GM23338 (cell line): ENCODE measurements at regions not wholly inside any gene's neighbourhood (a gene's known extent, or its start where the extent isn't known, plus 50 kb on each side); places are given as distances from the start of the nearest gene placed in this dataset.

Experiments used
- ATAC-seq: fragments of 200-7000 bp; cut with Tn5 transposase; 3 replicates; pipeline ENCODE4 v1.9.1; 2020
- DNase-seq: peaks from one replicate; pipeline ENCODE4 v3.0.0-alpha.2; 2015; ENCODE audit warnings: low spot score
- H2AFZ ChIP-seq: fragments of 200-600 bp; sonication (generic); 2 replicates; pipeline ENCODE4 v1.8.0; 2016; ENCODE audit warnings: antibody characterized with exemption, mild to moderate bottlenecking, moderate library complexity
- H3F3A ChIP-seq: fragments of 200-600 bp; sonication (generic); replicated peaks from 2 replicates; pipeline ENCODE4 v1.8.0; 2017; ENCODE audit warnings: antibody characterized with exemption, mixed run types, low read depth
- H3K27ac ChIP-seq: fragments of 200-600 bp; sonication (generic); 2 replicates; pipeline ENCODE4 v1.6.1; 2016; ENCODE audit warnings: low read depth
- H3K27me3 ChIP-seq: fragments of 200-600 bp; sonication (generic); 2 replicates; pipeline ENCODE4 v1.8.0; 2016; ENCODE audit warnings: mild to moderate bottlenecking, mixed run types, moderate library complexity; ENCODE audit not compliant: insufficient read depth
- H3K36me3 ChIP-seq: fragments of 200-600 bp; sonication (generic); 2 replicates; pipeline ENCODE4 v1.8.0; 2016; ENCODE audit warnings: mild to moderate bottlenecking; ENCODE audit not compliant: insufficient read depth
- H3K4me1 ChIP-seq: fragments of 200-600 bp; sonication (generic); 2 replicates; pipeline ENCODE4 v1.8.0; 2016; ENCODE audit warnings: mild to moderate bottlenecking, moderate library complexity; ENCODE audit not compliant: insufficient read depth
- H3K4me2 ChIP-seq: fragments of 200-600 bp; sonication (generic); 2 replicates; pipeline ENCODE4 v1.7.1; 2017; ENCODE audit warnings: mixed run types
- H3K4me3 ChIP-seq: fragments of 200-600 bp; sonication (generic); 2 replicates; pipeline ENCODE4 v1.6.1; 2016; ENCODE audit warnings: mixed run types
- H3K79me2 ChIP-seq: fragments of 200-600 bp; sonication (generic); replicated peaks from 2 replicates; pipeline ENCODE4 v1.8.0; 2017; ENCODE audit warnings: mild to moderate bottlenecking; ENCODE audit not compliant: insufficient read depth
- H3K9me2 ChIP-seq: fragments of 200-600 bp; sonication (generic); 2 replicates; pipeline ENCODE4 v1.8.0; 2017; ENCODE audit not compliant: insufficient read depth
- H4K20me1 ChIP-seq: fragments of 200-600 bp; sonication (generic); replicated peaks from 2 replicates; pipeline ENCODE4 v1.8.0; 2017; ENCODE audit warnings: mild to moderate bottlenecking; ENCODE audit not compliant: insufficient read depth
- H3K27ac Mint-ChIP-seq: 2 replicates; pipeline ENCODE4 v1.8.0; 2020; ENCODE audit warnings: inconsistent platforms, mild to moderate bottlenecking, moderate library complexity, mixed read lengths
- H3K27me3 Mint-ChIP-seq: 3 replicates; pipeline ENCODE4 v1.8.0; 2022; ENCODE audit warnings: low read depth, mild to moderate bottlenecking, moderate library complexity, mixed read lengths, inconsistent platforms; ENCODE audit not compliant: insufficient read depth, poor library complexity
- H3K36me3 Mint-ChIP-seq: 3 replicates; pipeline ENCODE4 v1.8.0; 2021; ENCODE audit warnings: low read depth, mild to moderate bottlenecking, inconsistent platforms, moderate library complexity, mixed read lengths
- H3K4me1 Mint-ChIP-seq: 3 replicates; pipeline ENCODE4 v1.8.0; 2020; ENCODE audit warnings: mild to moderate bottlenecking, inconsistent platforms, mixed read lengths
- H3K4me3 Mint-ChIP-seq: 3 replicates; pipeline ENCODE4 v1.8.0; 2021; ENCODE audit warnings: moderate library complexity, mild to moderate bottlenecking, inconsistent platforms, mixed read lengths
- H3K9me3 Mint-ChIP-seq: 3 replicates; pipeline ENCODE4 v1.8.0; 2020; ENCODE audit warnings: moderate library complexity, mild to moderate bottlenecking, inconsistent platforms, mixed read lengths
- CREB1 ChIP-seq: fragments of 250-450 bp; sonication (Bioruptor Pico); IDR thresholded peaks from 2 replicates; pipeline ENCODE4 v1.5.0; 2020; ENCODE audit warnings: low read depth, mild to moderate bottlenecking, moderate library complexity
- CTCF ChIP-seq, 2 experiments: fragments of 200-600 bp in 1 of 2; sonication (generic) in 1 of 2; conservative IDR thresholded peaks; 2 replicates each; pipeline versions ENCODE4 v1.5.1 to v1.6.1; 2016 to 2017; ENCODE audit warnings: antibody characterized with exemption in 2 of 2, low read depth in 2 of 2, mild to moderate bottlenecking in 2 of 2, moderate library complexity in 1 of 2
- EZH2 ChIP-seq: fragments of 200-600 bp; sonication (generic); IDR thresholded peaks from one replicate; pipeline ENCODE4 v1.8.0; 2017; ENCODE audit warnings: antibody characterized with exemption, mild to moderate bottlenecking, low read depth; ENCODE audit not compliant: unreplicated experiment
- NANOG ChIP-seq: IDR thresholded peaks from 2 replicates; pipeline ENCODE4 v1.6.1; 2016; ENCODE audit warnings: antibody characterized with exemption, borderline replicate concordance
- ZNF114 ChIP-seq: fragments of 250-450 bp; sonication (Bioruptor Pico); IDR thresholded peaks from 2 replicates; pipeline ENCODE4 v1.5.0; 2020; ENCODE audit warnings: mild to moderate bottlenecking, moderate library complexity
- ZNF331 ChIP-seq: fragments of 250-450 bp; sonication (Bioruptor Pico); IDR thresholded peaks from 2 replicates; pipeline ENCODE4 v1.5.0; 2020; ENCODE audit warnings: low read depth, mild to moderate bottlenecking, moderate library complexity
- ZNF462 ChIP-seq: fragments of 250-450 bp; sonication (Bioruptor Pico); IDR thresholded peaks from 2 replicates; pipeline ENCODE4 v1.5.0; 2020; ENCODE audit warnings: mild to moderate bottlenecking, moderate library complexity
- TF ChIP-seq, protein P1 (sequence below): IDR thresholded peaks from one replicate; pipeline ENCODE4 v1.6.1; 2018; ENCODE audit warnings: antibody characterized with exemption; ENCODE audit not compliant: unreplicated experiment
- TF ChIP-seq, protein P2 (sequence below): IDR thresholded peaks from 2 replicates; pipeline ENCODE4 v1.6.1; 2016; ENCODE audit warnings: antibody characterized with exemption

GRCh38 chr4:32506067-32506466 lies 1785.9 kb downstream of the PCDH7 start (continued):
- TF ChIP-seq, protein P1, sequence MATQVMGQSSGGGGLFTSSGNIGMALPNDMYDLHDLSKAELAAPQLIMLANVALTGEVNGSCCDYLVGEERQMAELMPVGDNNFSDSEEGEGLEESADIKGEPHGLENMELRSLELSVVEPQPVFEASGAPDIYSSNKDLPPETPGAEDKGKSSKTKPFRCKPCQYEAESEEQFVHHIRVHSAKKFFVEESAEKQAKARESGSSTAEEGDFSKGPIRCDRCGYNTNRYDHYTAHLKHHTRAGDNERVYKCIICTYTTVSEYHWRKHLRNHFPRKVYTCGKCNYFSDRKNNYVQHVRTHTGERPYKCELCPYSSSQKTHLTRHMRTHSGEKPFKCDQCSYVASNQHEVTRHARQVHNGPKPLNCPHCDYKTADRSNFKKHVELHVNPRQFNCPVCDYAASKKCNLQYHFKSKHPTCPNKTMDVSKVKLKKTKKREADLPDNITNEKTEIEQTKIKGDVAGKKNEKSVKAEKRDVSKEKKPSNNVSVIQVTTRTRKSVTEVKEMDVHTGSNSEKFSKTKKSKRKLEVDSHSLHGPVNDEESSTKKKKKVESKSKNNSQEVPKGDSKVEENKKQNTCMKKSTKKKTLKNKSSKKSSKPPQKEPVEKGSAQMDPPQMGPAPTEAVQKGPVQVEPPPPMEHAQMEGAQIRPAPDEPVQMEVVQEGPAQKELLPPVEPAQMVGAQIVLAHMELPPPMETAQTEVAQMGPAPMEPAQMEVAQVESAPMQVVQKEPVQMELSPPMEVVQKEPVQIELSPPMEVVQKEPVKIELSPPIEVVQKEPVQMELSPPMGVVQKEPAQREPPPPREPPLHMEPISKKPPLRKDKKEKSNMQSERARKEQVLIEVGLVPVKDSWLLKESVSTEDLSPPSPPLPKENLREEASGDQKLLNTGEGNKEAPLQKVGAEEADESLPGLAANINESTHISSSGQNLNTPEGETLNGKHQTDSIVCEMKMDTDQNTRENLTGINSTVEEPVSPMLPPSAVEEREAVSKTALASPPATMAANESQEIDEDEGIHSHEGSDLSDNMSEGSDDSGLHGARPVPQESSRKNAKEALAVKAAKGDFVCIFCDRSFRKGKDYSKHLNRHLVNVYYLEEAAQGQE = no peak
- TF ChIP-seq ZNF114 (CRISPR knock-in tag) (no peak), CTCF (conservative IDR thresholded peaks at IDR 0.05; ENCODE audit: low read depth in 2 of 2) (no peak)

GRCh38 chr4:32519060-32519459 lies 1798.9 kb downstream of the PCDH7 start:
- no peaks in the 10 kb centered on the region for H3K4me1 ChIP-seq
- Mint-ChIP-seq H3K36me3 (peaks cover 3% of the 10 kb centered on the region; the same call in 1 of the 3 replicates), H3K4me1 (no peaks in the 10 kb centered on the region), H3K27me3 (no peaks in the 10 kb centered on the region), H3K4me3 (no peak overlapping the region), H3K27ac (no peak overlapping the region), H3K9me3 (peaks cover 8% of the 10 kb centered on the region; the same call in 2 of the 3 replicates)
- H4K20me1 ChIP-seq = no peaks in the 10 kb centered on the region
- no peaks in the 10 kb centered on the region for H3K36me3 ChIP-seq
- no peak overlapping the region for H2AFZ ChIP-seq
- H3K79me2 ChIP-seq = no peaks in the 10 kb centered on the region
- H3K27ac ChIP-seq = no peak overlapping the region
- no peaks in the 10 kb centered on the region for H3K9me2 ChIP-seq
- no peaks in the 10 kb centered on the region for H3F3A ChIP-seq
- H3K27me3 ChIP-seq = no peaks in the 10 kb centered on the region
- H3K4me3 ChIP-seq = no peak overlapping the region
- DNase-seq (no peak), ATAC-seq (no peak)
- H3K4me2 ChIP-seq = no peak overlapping the region
- TF ChIP-seq CREB1 = no peak
- TF ChIP-seq ZNF462 (CRISPR knock-in tag) = no peak
- no peak for TF ChIP-seq EZH2
- no peak for TF ChIP-seq NANOG
- TF ChIP-seq, protein P2, sequence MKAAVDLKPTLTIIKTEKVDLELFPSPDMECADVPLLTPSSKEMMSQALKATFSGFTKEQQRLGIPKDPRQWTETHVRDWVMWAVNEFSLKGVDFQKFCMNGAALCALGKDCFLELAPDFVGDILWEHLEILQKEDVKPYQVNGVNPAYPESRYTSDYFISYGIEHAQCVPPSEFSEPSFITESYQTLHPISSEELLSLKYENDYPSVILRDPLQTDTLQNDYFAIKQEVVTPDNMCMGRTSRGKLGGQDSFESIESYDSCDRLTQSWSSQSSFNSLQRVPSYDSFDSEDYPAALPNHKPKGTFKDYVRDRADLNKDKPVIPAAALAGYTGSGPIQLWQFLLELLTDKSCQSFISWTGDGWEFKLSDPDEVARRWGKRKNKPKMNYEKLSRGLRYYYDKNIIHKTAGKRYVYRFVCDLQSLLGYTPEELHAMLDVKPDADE = no peak
- no peak for TF ChIP-seq ZNF114 (CRISPR knock-in tag)
- no peak for TF ChIP-seq ZNF331 (CRISPR knock-in tag)
